NCI-H82 treated with DMSO at 0.1 percent for 48 hours (cell line): ENCODE measurements at regions not wholly inside any gene's neighbourhood (a gene's known extent, or its start where the extent isn't known, plus 50 kb on each side); places are given as distances from the start of the nearest gene placed in this dataset.

Experiments
- DNase-seq: peaks from one replicate; lab custom pipeline; 2025; ENCODE audit not compliant: unreplicated experiment; lab: John Stamatoyannopoulos, UW

GRCh38 chr18:43875511-43875910 is 598.2 kb upstream of the SYT4 start:
- no peak for DNase-seq

- DNase-seq, result no peak
These were observed 599.0 kb upstream of the SYT4 start for GRCh38 chr18:43876286-43876685.

- DNase-seq, result no peak
These were observed 599.5 kb upstream of the SYT4 start for GRCh38 chr18:43876748-43877147.

- DNase-seq, result no peak
These were observed 600.5 kb upstream of the SYT4 start for GRCh38 chr18:43877616-43878321.

GRCh38 chr18:43879415-43879814 is 602.1 kb upstream of the SYT4 start:
- no peak for DNase-seq

GRCh38 chr18:43882358-43883055 is 605.2 kb upstream of the SYT4 start:
- no peak for DNase-seq

GRCh38 chr18:43883886-43884285 is 606.6 kb upstream of the SYT4 start:
- no peak for DNase-seq

GRCh38 chr18:43886341-43886740 is 609.1 kb upstream of the SYT4 start:
- no peak for DNase-seq

- no peak for DNase-seq
These were observed 610.2 kb upstream of the SYT4 start for GRCh38 chr18:43887491-43887890.

- DNase-seq, result no peak
These were observed 611.3 kb upstream of the SYT4 start for GRCh38 chr18:43888598-43888997.

GRCh38 chr18:43893001-43893637 is 615.8 kb upstream of the SYT4 start:
- no peak for DNase-seq

GRCh38 chr18:43904209-43904837 is 627.0 kb upstream of the SYT4 start:
- DNase-seq, result no peak

- DNase-seq, result no peak
These were observed 636.7 kb upstream of the SYT4 start for GRCh38 chr18:43914018-43914417.

GRCh38 chr18:43916984-43917383 is 639.7 kb upstream of the SYT4 start:
- DNase-seq, result no peak

- DNase-seq, result no peak
These were observed 640.2 kb upstream of the SYT4 start for GRCh38 chr18:43917520-43917919.

- no peak for DNase-seq
These were observed 642.3 kb upstream of the SYT4 start for GRCh38 chr18:43919551-43919950.

GRCh38 chr18:43931439-43931838 is 654.1 kb upstream of the SYT4 start:
- no peak for DNase-seq

GRCh38 chr18:43932140-43932539 is 654.9 kb upstream of the SYT4 start:
- peak; percentile 12 for DNase-seq

- DNase-seq, result no peak
These were observed 655.9 kb upstream of the SYT4 start for GRCh38 chr18:43933177-43933576.

- no peak for DNase-seq
These were observed 657.0 kb upstream of the SYT4 start for GRCh38 chr18:43934322-43934721.

- DNase-seq, result no peak
These were observed 657.6 kb upstream of the SYT4 start for GRCh38 chr18:43934781-43935471.
